Endothelial cell of umbilical vein (primary cell): ENCODE measurements at regions not wholly inside any gene's neighbourhood (a gene's known extent, or its start where the extent isn't known, plus 50 kb on each side); places are given as distances from the start of the nearest gene placed in this dataset.

Source experiments
- BruUV-seq: library from RNA; stranded (reverse); fragments of 400-500 nt; replicated peaks from 2 replicates; lab custom pipeline; 2021; lab: Mats Ljungman, UMichigan
- CTCF ChIA-PET: fragments of 300-600, 350-600 bp; sonication (Branson Sonifier 250); formaldehyde crosslinking; loops from one replicate; lab custom pipeline; 2021; ENCODE audit warnings: antibody characterized with exemption, inconsistent platforms; lab: Charles Lee
- POLR2A ChIA-PET: fragments of 300-600, 350-600 bp; sonication (Branson Sonifier 250); formaldehyde crosslinking; loops from one replicate; lab custom pipeline; 2021; ENCODE audit warnings: antibody characterized with exemption, inconsistent platforms; lab: Charles Lee
- DNase-seq: peaks from one replicate; pipeline ENCODE4 v3.0.0-alpha.2; 2011; ENCODE audit warnings: low read depth, low spot score
- FAIRE-seq: peaks from 2 replicates; lab custom pipeline; 2011; peaks lifted over from hg19 to GRCh38; lab: Jason Lieb, UNC
- H2AFZ ChIP-seq: 2 replicates; pipeline ENCODE4 v1.6.0; 2012; ENCODE audit warnings: low read depth, low read length, control low read depth, inconsistent platforms
- H3K27ac ChIP-seq: 2 replicates; pipeline ENCODE4 v1.5.1; 2011; ENCODE audit warnings: low read depth, mild to moderate bottlenecking, control low read depth, low read length, moderate library complexity; ENCODE audit not compliant: insufficient read depth
- H3K27me3 ChIP-seq, 2 experiments: 2 replicates each; pipeline versions ENCODE4 v1.6.0 to v1.6.1; 2011; ENCODE audit warnings: low read length in 2 of 2, mixed read lengths in 1 of 2; ENCODE audit not compliant: control insufficient read depth in 2 of 2, insufficient read depth in 2 of 2
- H3K36me3 ChIP-seq, 2 experiments: 2 replicates in 1 of 2; 3 replicates in 1 of 2; pipeline ENCODE4 v1.5.1; 2011; ENCODE audit warnings: low read length in 2 of 2, mild to moderate bottlenecking in 1 of 2, moderate library complexity in 1 of 2; ENCODE audit not compliant: control insufficient read depth in 2 of 2, insufficient read depth in 2 of 2; ENCODE audit errors: extremely low read depth in 1 of 2
- H3K4me1 ChIP-seq: 3 replicates; pipeline ENCODE4 v1.5.1; 2011; ENCODE audit warnings: mild to moderate bottlenecking, low read length; ENCODE audit not compliant: control insufficient read depth, insufficient read depth; ENCODE audit errors: extremely low read depth
- H3K4me2 ChIP-seq: 2 replicates; pipeline ENCODE4 v1.6.1; 2011; ENCODE audit warnings: low read length, control low read depth, mixed read lengths; ENCODE audit not compliant: insufficient read depth
- H3K4me3 ChIP-seq, 3 experiments: fragments of 200-600 bp in 1 of 3; sonication (generic), shearing (Covaris generic) in 1 of 3; replicated peaks in 1 of 3; 2 replicates each; pipeline ENCODE4 v1.5.1; 2011 to 2016; ENCODE audit warnings: control low read depth in 3 of 3, low read length in 3 of 3, mild to moderate bottlenecking in 2 of 3, inconsistent platforms in 1 of 3, low read depth in 1 of 3, moderate library complexity in 1 of 3; ENCODE audit not compliant: insufficient read depth in 1 of 3
- H3K79me2 ChIP-seq: 2 replicates; pipeline ENCODE4 v1.6.0; 2012; ENCODE audit warnings: low read length, inconsistent platforms; ENCODE audit not compliant: control insufficient read depth, insufficient read depth
- H3K9ac ChIP-seq: replicated peaks from 2 replicates; pipeline ENCODE3; 2011; ENCODE audit warnings: low read length, control low read depth; ENCODE audit not compliant: insufficient read depth; ENCODE audit errors: extremely low read depth
- H3K9me1 ChIP-seq: replicated peaks from 3 replicates; pipeline ENCODE4 v1.6.0; 2011; ENCODE audit warnings: mild to moderate bottlenecking, low read length; ENCODE audit not compliant: control insufficient read depth, insufficient read depth; ENCODE audit errors: extremely low read depth
- H3K9me3 ChIP-seq: replicated peaks from 2 replicates; pipeline ENCODE4 v1.5.1; 2012; ENCODE audit warnings: low read length, inconsistent platforms; ENCODE audit not compliant: control insufficient read depth, insufficient read depth
- H4K20me1 ChIP-seq: replicated peaks from 2 replicates; pipeline ENCODE3; 2011; ENCODE audit warnings: mild to moderate bottlenecking, low read length; ENCODE audit not compliant: control insufficient read depth, insufficient read depth; ENCODE audit errors: extremely low read depth
- EZH2 ChIP-seq: IDR thresholded peaks from 2 replicates; pipeline ENCODE4 v1.6.1; 2012; ENCODE audit warnings: borderline replicate concordance, low read depth, mild to moderate bottlenecking, moderate library complexity, low read length, inconsistent platforms; ENCODE audit not compliant: severe bottlenecking
- FOS ChIP-seq: IDR thresholded peaks from 2 replicates; pipeline ENCODE4 v1.6.1; 2011; ENCODE audit warnings: mild to moderate bottlenecking, low read length, moderate library complexity, borderline replicate concordance; ENCODE audit not compliant: insufficient read depth
- GATA2 ChIP-seq: IDR thresholded peaks from 2 replicates; pipeline ENCODE4 v1.7.0; 2011; ENCODE audit warnings: low read depth, mild to moderate bottlenecking, moderate library complexity, mixed read lengths, low read length; ENCODE audit not compliant: insufficient read length, insufficient read depth
- JUN ChIP-seq: IDR thresholded peaks from 2 replicates; pipeline ENCODE4 v1.6.1; 2011; ENCODE audit warnings: borderline replicate concordance, low read depth; ENCODE audit not compliant: insufficient read length, insufficient read depth
- MAX ChIP-seq: IDR thresholded peaks from 2 replicates; pipeline ENCODE4 v1.6.1; 2011; ENCODE audit not compliant: insufficient read depth, insufficient read length
- MYC ChIP-seq: IDR thresholded peaks from one replicate; pipeline ENCODE4 v1.6.1; 2011; ENCODE audit warnings: mild to moderate bottlenecking, low read depth, low read length
- POLR2A ChIP-seq: IDR thresholded peaks from 2 replicates; pipeline ENCODE4 v1.6.1; 2012; ENCODE audit warnings: low read depth, mild to moderate bottlenecking, control low read depth, low read length
- POLR2AphosphoS5 ChIP-seq: IDR thresholded peaks from 2 replicates; pipeline ENCODE4 v1.6.1; 2012; ENCODE audit warnings: low read depth, mild to moderate bottlenecking, control low read depth, low read length, moderate library complexity; ENCODE audit not compliant: insufficient read depth
- dilution Hi-C: fragments of 300-500 bp; cut with MboI; formaldehyde crosslinking; loops from one replicate; pipeline ENCODE4 v1.15.0; 2019; ENCODE audit warnings: low sequenced_read_pairs; ENCODE audit not compliant: extremely low pct_ligation_motif_present
- intact Hi-C: fragments of 100-400 bp; cut with micrococcal nuclease; formaldehyde crosslinking; loops from one replicate; pipeline ENCODE4 v1.10.0; 2022
- TF ChIP-seq, protein P1 (sequence below), 2 donors: IDR thresholded peaks; 1 replicate in 1 of 2; 2 replicates in 1 of 2; pipeline ENCODE4 v1.5.1; 2011; ENCODE audit warnings: low read length in 2 of 2, mild to moderate bottlenecking in 2 of 2, moderate library complexity in 2 of 2, control low read depth in 1 of 2, inconsistent platforms in 1 of 2, low read depth in 1 of 2; ENCODE audit not compliant: insufficient read depth in 1 of 2; ENCODE audit errors: extremely low read depth in 1 of 2

DNA sequence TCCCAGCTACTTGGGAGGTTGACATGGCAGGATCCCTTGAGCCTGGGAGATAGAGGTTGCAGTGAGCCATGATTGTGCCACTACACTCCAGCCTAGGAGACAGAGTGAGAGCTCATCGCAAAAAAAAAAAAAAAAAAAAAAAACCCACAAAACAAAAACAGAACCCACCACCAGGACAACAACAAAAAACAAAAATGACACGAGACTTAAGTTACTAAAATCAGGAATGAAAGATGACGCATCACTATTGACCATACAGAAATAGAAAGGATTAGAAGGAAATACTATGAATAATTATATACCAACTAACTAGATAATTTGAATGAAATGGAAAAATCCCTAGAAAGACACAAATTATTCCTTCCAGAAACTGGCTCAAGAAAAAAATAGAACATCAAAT, 432.4 kb upstream of the PMFBP1 start:
- Histone ChIP-seq H3K4me1 (no peaks in the 10 kb centered on the region), H3K4me3 (no peak overlapping the region), H3K9me3 (no peaks in the 10 kb centered on the region), H3K27ac (no peak overlapping the region), H3K4me2 (no peak overlapping the region), H2AFZ (no peak overlapping the region), H3K9ac (no peak overlapping the region), H3K79me2 (no peaks in the 10 kb centered on the region), H3K36me3 (no peaks in the 10 kb centered on the region), H3K27me3 (no peaks in the 10 kb centered on the region), H4K20me1 (no peaks in the 10 kb centered on the region), H3K9me1 (no peaks in the 10 kb centered on the region)
- FAIRE-seq (no peak), DNase-seq (no peak)
- dilution Hi-C loops (no loop called here), intact Hi-C loops (no loop called here)
- ChIA-PET CTCF (interaction anchor here (0.6 to 0.9 kb wide), 4 partner anchors 12 to 557 kb away, joined by 3 read pairs; no protein-coding TSS in a partner anchor), POLR2A (no interaction called here)
- TF ChIP-seq POLR2A (no peak), MAX (no peak), GATA2 (no peak), MYC (no peak), JUN (no peak), FOS (no peak), EZH2 (no peak), POLR2AphosphoS5 (no peak)
- TF ChIP-seq, protein P1, sequence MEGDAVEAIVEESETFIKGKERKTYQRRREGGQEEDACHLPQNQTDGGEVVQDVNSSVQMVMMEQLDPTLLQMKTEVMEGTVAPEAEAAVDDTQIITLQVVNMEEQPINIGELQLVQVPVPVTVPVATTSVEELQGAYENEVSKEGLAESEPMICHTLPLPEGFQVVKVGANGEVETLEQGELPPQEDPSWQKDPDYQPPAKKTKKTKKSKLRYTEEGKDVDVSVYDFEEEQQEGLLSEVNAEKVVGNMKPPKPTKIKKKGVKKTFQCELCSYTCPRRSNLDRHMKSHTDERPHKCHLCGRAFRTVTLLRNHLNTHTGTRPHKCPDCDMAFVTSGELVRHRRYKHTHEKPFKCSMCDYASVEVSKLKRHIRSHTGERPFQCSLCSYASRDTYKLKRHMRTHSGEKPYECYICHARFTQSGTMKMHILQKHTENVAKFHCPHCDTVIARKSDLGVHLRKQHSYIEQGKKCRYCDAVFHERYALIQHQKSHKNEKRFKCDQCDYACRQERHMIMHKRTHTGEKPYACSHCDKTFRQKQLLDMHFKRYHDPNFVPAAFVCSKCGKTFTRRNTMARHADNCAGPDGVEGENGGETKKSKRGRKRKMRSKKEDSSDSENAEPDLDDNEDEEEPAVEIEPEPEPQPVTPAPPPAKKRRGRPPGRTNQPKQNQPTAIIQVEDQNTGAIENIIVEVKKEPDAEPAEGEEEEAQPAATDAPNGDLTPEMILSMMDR (IDR thresholded peaks at IDR 0.05; ENCODE audit: extremely low read depth in 1 of 2, insufficient read depth in 1 of 2, low read depth in 1 of 2, low read length in 2 of 2) = no peak
- no TSS peak for BruUV-seq
